GM18858 (cell line): ENCODE measurements at regions not wholly inside any gene's neighbourhood (a gene's known extent, or its start where the extent isn't known, plus 50 kb on each side); places are given as distances from the start of the nearest gene placed in this dataset.
"Not testable (repeated sequence)": the region's sequence is repeated elsewhere in the genome, so short reads cannot be mapped to it uniquely, and the experiment has no call there.

Experiments
- ATAC-seq: cut with Tn5 transposase; IDR thresholded peaks from one replicate; pipeline ENCODE4 v1.9.1; 2021; ENCODE audit not compliant: unreplicated experiment

DNA sequence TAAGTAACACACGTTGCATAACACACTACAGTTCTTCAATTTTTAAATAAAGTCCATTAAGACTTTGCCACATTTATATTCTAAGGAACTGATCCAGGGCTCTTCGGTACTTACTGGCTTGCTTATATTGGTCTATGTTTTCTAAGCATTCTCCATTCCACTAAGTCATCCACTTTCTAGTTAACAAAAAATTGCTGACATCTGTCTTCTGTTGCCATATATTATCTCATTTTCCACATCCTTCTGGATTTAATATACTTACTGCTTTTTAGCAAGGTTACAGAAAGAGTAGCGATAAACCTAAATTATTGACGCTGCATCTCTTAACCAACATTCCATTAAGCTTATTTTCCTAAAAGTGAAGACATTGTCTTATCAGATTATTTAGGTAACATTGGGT is 238.4 kb upstream of the LRIG3 start:
- no peak for ATAC-seq

DNA sequence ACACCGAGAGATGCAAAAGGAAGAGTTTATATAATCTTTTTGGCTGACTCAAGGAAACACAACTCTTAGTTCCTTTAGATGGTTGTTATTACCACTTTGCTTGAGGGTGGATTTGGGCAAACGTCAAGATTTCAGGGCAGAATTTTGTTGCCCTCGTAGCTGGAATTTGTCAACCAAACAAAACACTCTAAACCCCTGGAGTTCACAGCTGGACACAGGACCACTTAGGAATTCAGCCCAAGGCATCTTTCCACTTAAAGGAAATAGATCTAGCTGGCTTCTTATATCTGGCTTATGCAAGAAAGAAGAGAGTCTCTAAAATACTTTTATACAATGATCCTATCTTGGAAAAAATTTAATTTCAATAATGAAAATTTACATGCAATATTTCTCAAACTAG is 237.8 kb upstream of the LRIG3 start:
- ATAC-seq = no peak

DNA sequence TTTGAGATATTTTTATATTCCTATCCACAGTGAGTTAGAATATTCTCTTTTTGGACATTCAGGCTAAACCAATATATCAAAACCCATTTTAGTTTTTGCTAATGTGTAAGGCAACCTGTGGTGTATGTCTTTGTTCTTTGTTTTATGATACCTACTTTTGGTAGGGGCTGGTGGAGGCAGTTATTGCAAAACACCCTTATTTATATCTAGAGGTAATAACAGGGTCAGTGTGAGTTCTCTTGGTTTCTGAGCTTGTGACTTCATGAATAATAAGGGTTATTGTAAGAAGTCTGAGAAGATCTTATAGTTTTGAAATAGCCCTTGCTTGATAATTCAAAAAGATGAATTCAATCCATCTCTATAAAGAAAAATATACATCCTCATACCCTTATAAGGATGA is 235.1 kb upstream of the LRIG3 start:
- ATAC-seq = no peak

- no peak for ATAC-seq
These were observed 230.9 kb upstream of the LRIG3 start for GRCh38 chr12:59151243-59151642.

GRCh38 chr12:59149995-59150642 is 229.8 kb upstream of the LRIG3 start:
- ATAC-seq = peak; percentile 100

DNA sequence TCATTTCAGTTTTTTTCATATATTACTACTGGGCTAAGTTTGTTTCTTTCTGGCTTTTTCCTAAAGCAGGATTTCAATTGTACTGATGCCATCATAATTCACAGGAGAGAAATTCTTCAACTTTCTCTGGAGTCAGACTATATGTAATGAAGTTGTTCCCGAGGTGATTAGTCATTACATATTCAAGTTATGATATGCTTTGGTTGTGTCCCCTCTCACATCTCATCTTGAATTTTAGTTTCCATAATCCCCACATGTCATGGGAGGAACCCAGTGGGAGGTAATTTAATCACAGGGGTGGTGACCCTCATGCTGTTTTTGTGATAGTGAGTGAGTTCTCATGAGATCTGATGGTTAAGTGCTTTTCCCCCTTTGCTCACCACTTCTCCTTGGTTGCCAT is 227.5 kb upstream of the LRIG3 start:
- no peak for ATAC-seq

GRCh38 chr12:59142183-59142790 is 222.0 kb upstream of the LRIG3 start:
- no peak for ATAC-seq

DNA sequence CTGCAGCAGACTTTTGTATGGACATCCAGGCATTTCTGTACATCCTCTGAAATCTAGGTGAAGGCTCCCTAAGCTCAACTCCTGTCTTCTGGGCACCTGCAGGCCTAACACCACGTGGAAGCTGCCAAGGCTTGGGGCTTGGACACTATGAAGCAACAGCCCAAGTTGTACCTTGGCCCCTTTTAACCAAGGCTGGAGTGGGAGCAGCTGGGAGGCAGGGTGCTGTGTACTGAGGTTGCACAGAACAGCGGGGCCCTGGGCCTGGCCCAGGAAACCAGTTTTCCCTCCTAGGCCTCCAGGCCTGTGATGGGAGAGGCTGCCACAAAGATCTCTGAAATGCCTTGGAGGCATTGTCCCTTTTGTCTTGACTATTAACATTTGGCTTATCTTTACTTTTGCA is 214.4 kb upstream of the LRIG3 start:
- no peak for ATAC-seq

GRCh38 chr12:59131462-59131861 is 211.2 kb upstream of the LRIG3 start:
- no peak for ATAC-seq

DNA sequence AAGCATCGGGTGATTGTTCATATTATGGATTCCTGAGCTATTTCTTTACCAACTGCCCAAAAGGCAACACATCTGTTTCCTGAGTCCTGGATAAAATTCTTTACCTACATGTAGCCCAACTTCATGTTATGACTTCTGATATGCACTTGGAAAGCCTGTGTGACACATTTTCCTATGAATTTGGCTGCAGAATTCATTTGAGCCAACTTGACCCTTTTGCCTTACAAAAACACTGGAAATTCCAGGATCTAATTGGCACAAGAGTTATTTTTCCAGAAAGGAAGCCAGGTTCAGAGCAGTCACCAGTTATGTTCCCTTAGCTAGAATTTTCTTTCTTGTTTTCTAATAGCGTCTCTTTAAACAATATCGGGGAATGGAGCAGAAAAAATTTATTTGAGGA is 202.5 kb upstream of the LRIG3 start:
- ATAC-seq = no peak

DNA sequence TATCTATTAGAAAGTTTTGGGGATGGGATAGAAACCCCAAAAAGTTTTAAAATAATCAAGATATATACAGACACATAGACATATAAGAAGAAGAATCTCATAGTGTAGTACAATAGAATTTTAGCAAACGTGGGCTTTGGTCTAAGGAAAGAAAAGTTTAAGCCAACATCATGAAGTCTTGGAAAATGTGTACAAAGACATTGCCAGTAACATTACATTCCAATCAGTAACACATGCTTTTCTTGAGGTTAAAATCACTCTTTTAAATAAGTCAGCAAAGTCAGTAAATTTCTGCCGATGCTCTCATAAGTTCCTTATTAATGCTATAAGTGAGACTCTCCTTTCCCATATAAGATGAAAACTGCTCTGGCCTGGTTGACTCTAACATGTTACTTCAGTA is 201.1 kb upstream of the LRIG3 start:
- ATAC-seq = no peak

- ATAC-seq = no peak
These were observed 199.4 kb upstream of the LRIG3 start for GRCh38 chr12:59119676-59120075.

DNA sequence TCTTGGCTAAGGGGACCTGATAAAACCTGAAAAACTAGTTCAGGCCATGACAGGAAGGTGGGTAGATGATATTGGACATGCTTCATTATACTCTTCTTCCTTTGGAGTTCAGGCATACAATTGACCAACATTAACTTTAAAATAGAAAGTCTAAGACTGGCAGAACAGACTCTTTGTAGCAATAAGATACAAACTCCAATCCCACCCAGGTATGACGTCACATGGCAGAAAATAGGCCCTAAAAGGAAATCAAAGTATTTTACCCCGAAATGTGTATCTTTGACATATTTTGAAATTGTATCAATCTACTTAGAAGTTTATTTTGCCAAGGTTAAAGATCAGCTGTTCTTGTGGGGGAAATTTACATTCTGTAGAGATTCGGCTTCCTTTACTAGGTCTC is 198.1 kb upstream of the LRIG3 start:
- no peak for ATAC-seq

DNA sequence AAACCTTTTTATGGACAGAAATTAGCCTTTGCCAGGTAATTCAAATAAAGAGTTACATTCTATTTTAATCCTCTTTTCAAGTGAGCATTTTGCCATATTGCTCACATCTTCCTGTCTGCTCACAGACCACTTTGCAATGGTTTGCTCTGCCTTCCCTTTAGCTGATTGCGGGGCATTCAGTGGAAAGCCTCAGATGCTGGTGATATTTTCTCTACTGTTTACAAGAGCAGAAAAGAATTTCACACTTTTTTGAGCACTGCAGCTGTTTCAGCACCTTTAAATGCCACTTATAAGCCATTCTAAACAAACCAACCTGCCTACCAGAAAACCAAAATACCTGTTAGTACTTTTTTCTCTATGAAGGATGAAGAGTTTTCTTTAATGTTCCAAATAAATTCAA is 195.7 kb upstream of the LRIG3 start:
- ATAC-seq = no peak

- ATAC-seq = no peak
These were observed 195.2 kb upstream of the LRIG3 start for GRCh38 chr12:59115526-59115925.

DNA sequence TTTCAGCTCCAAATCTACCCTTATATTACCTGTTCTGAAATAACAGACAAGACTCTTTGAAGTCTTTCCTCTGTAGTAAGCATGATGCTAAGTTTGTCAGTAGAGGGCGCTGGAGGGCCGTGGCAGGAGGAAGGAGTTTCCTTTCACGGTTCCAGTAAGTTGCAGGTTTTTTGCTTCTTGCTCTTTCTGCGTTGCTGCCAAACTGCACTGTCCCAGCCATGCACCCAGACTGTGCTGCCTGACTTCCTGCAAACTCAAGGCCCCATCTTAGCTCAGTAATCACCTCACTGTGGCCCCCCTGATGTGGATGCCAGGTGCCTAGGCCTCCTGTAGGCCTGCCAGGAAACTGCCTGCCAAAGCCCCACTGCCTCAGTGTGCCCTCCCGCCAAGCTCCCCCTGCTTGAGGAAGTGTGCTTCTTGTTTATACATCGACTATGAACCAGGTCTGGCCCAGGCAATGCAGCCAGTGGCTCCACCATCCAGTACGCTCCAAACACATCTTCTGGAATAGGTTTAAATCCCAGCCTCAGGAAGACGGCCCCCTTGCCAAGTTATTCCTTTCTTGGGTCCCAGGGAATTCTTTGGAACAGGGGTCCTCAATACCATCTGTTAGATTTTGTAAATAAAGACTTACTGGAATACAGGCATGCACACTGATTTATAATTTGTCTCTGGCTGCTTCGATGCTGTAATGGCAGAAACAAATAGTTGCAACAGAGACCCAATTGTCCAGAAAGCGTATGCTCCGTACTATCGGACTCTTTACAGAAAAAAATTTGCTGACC is 193.7 kb upstream of the LRIG3 start:
- peak; percentile 79 for ATAC-seq

- ATAC-seq = no peak
These were observed 191.5 kb upstream of the LRIG3 start for GRCh38 chr12:59111851-59112250.

- ATAC-seq = not testable (repeated sequence)
These were observed 188.2 kb upstream of the LRIG3 start for GRCh38 chr12:59108516-59108915.

GRCh38 chr12:59100585-59100984 is 180.3 kb upstream of the LRIG3 start:
- no peak for ATAC-seq

GRCh38 chr12:59097876-59098275 is 177.6 kb upstream of the LRIG3 start:
- no peak for ATAC-seq

DNA sequence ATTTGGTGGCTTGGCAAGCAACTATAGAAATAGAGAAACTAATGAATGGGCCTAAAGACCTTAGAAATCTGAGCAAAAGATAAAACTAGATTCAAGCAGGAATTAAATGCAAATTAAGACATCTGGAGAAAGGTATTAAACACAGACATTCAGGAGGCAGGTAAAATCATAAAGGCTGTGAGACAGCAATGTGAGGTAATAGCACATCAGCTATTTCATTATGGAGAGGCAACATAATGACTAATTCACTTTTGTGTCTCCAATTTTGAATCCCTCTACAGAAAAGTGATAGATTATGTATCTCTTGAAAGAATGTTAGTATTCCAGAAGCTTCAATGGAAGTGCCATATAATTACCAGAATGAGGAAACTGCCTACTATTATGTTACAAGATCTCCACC is 175.9 kb upstream of the LRIG3 start:
- no peak for ATAC-seq

DNA sequence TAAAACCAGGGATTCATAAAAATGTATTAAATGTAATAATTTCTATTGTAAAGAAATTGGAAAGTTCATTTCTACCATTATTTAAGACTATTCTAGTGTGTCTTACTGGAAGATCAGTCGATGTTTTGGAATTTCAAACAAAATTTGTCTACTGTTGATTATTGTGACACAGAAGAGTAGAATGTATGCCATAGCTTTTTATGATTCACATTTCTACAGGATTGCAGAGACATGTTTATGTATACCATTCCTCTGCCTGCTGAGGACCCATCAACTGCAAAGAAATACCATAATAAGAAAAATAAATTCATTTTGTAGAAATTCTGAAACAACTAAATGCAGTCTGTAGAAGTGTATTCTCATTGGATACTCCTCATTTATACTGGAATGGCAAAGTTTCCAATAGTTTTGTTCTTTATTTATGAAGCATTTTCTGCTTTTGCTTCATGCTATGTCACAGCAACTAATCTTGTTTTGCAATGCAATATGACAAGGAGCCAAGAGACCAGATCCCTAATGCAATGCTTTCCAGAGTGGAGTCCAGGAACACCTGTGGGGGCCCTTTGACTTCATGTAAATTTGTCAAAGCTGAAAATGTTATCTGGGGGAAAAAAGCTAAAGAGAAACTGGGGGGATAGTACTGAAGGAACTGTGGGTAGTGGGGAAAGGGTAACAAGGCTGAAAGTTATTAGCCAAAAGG is 172.9 kb upstream of the LRIG3 start:
- no peak for ATAC-seq
